Lower leg skin (tissue), 3 donors: ENCODE measurements at regions not wholly inside any gene's neighbourhood (a gene's known extent, or its start where the extent isn't known, plus 50 kb on each side); places are given as distances from the start of the nearest gene placed in this dataset.

Source experiments
- POLR2A ChIP-seq, 2 donors: fragments of 450-650 bp; IDR thresholded peaks; one replicate each; pipeline ENCODE4 v1.6.1; 2016 to 2017; ENCODE audit warnings: antibody characterized with exemption in 2 of 2, mild to moderate bottlenecking in 1 of 2, moderate library complexity in 1 of 2
- TF ChIP-seq, protein P1 (sequence below), 3 donors: fragments of 450-650 bp; IDR thresholded peaks; one replicate each; pipeline ENCODE4 v1.5.1; 2016; ENCODE audit warnings: antibody characterized with exemption in 3 of 3, mild to moderate bottlenecking in 3 of 3, moderate library complexity in 2 of 3

DNA sequence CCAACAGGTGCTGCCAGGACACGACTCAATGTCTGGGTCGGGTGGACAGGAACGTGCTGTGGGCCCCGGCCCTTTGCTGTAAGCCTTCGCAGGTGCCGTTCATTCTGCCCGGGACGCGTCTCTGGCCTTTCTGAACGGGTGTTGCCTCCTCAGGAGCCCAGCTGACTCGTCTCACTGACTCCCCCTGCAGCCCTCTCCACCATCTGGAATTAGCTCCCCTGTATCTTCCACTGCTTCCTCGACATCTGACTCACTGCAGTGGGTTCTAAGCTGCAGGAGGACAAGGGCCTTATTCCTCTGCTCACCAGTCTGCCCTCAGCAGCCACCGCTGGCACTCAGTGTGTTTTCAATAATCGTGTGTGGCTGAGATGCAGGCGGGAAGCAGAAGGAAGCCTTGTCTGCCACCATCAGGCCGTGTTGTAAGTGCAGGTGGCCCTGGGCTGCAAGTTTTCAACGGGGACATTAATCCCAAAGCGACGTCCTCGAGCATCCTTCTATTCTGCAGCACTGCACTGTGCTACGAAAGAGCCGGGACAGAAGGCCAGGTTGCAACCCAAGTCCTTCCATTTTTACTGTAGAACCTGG is 256.2 kb downstream of the FOXL1 start:
- no peak for TF ChIP-seq POLR2A (IDR thresholded peaks at IDR 0.05)
- TF ChIP-seq, protein P1, sequence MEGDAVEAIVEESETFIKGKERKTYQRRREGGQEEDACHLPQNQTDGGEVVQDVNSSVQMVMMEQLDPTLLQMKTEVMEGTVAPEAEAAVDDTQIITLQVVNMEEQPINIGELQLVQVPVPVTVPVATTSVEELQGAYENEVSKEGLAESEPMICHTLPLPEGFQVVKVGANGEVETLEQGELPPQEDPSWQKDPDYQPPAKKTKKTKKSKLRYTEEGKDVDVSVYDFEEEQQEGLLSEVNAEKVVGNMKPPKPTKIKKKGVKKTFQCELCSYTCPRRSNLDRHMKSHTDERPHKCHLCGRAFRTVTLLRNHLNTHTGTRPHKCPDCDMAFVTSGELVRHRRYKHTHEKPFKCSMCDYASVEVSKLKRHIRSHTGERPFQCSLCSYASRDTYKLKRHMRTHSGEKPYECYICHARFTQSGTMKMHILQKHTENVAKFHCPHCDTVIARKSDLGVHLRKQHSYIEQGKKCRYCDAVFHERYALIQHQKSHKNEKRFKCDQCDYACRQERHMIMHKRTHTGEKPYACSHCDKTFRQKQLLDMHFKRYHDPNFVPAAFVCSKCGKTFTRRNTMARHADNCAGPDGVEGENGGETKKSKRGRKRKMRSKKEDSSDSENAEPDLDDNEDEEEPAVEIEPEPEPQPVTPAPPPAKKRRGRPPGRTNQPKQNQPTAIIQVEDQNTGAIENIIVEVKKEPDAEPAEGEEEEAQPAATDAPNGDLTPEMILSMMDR (IDR thresholded peaks at IDR 0.05): no peak
